Upper lobe of left lung (tissue), 6 donors: ENCODE measurements at regions not wholly inside any gene's neighbourhood (a gene's known extent, or its start where the extent isn't known, plus 50 kb on each side); places are given as distances from the start of the nearest gene placed in this dataset.

Experiments
- ATAC-seq, 2 donors: fragments of 200-7000 bp; cut with Tn5 transposase; one replicate each; pipeline ENCODE4 v1.9.1; 2022; ENCODE audit warnings: mild to moderate bottlenecking in 2 of 2, moderate library complexity in 2 of 2; ENCODE audit not compliant: low FRiP score in 2 of 2
- DNase-seq, 2 donors: peaks; one replicate each; pipeline ENCODE4 v3.0.0-alpha.2; 2019 to 2020
- H3K27ac ChIP-seq, 4 donors: fragments of 200-600 bp; sonication (generic); one replicate each; pipeline ENCODE4 v1.5.1; 2016 to 2019
- H3K27me3 ChIP-seq, 4 donors: fragments of 200-600 bp; sonication (generic); one replicate each; pipeline ENCODE4 v1.5.1; 2017 to 2019
- H3K36me3 ChIP-seq, 4 donors: fragments of 200-600 bp; sonication (generic); one replicate each; pipeline ENCODE4 v1.5.1; 2016 to 2019
- H3K4me1 ChIP-seq, 4 donors: fragments of 200-600 bp; sonication (generic); one replicate each; pipeline ENCODE4 v1.5.1; 2018 to 2019
- H3K4me3 ChIP-seq, 4 donors: fragments of 200-600 bp; sonication (generic); one replicate each; pipeline ENCODE4 v1.5.1; 2017 to 2019; ENCODE audit warnings: mild to moderate bottlenecking in 2 of 4, moderate library complexity in 1 of 4
- H3K9me3 ChIP-seq, 4 donors: fragments of 200-600 bp; sonication (generic); one replicate each; pipeline ENCODE4 v1.5.1; 2018 to 2019
- EP300 ChIP-seq, 4 donors: sonication (generic); formaldehyde crosslinking; IDR thresholded peaks; one replicate each; pipeline ENCODE4 v1.5.1; 2017; ENCODE audit warnings: antibody characterized with exemption in 4 of 4, control low read depth in 2 of 4
- POLR2A ChIP-seq, 4 donors: fragments of 450-650 bp; IDR thresholded peaks; one replicate each; pipeline ENCODE4 v1.5.1; 2016 to 2017; ENCODE audit warnings: antibody characterized with exemption in 4 of 4, mild to moderate bottlenecking in 2 of 4
- POLR2AphosphoS5 ChIP-seq, 2 donors: sonication (generic); formaldehyde crosslinking; IDR thresholded peaks; one replicate each; pipeline ENCODE4 v1.5.1; 2017; ENCODE audit warnings: antibody characterized with exemption in 2 of 2
- WGBS, 2 donors: methylation state at CpG; one replicate each; pipeline ENCODE4 v1.1.5; 2017 to 2018; 5-methylcytosine and 5-hydroxymethylcytosine counted together
- TF ChIP-seq, protein P1 (sequence below), 6 experiments: fragments of 450-650 bp in 4 of 6; fragments of 200-600 bp in 2 of 6; sonication (generic) in 2 of 6; IDR thresholded peaks; one replicate each; pipeline ENCODE4 v1.5.1; 2016 to 2019; ENCODE audit warnings: antibody characterized with exemption in 6 of 6
- donor health status: DM: no; HTN: no; CAD: no; lungs with moderate emphysema.
- donor health status: DM: no; HTN: yes; CAD: no; lungs with severe emphysema.

DNA sequence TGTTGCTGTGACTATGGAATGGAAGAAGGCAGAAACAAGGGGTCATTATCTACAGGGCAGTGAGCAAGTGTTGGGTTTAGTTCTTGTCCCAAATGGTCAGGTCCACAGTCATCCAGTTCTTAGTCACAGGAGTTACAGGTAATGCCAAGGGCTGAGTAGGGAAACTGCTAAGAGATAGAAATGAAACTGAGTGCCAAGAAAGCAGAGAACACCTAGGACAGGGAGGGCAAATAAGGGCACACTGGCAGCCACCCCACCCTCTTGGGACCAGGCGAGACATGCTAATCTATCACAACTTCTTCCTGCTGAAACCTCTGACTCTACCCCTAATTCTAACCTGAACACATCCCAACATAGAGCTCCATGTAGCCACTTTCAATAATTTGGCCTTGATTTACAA is 103.2 kb downstream of the KLF4 start:
- no peaks in the 10 kb centered on the region for H3K27me3 ChIP-seq
- H3K36me3 ChIP-seq: no peaks in the 10 kb centered on the region
- ATAC-seq (no peak), DNase-seq (peak in 1 of 2 donors; percentile 23)
- H3K4me1 ChIP-seq: peaks cover 9 to 31% (median 12%) of the 10 kb centered on the region in 4 donors
- no peak overlapping the region for H3K4me3 ChIP-seq
- H3K9me3 ChIP-seq: no peaks in the 10 kb centered on the region
- H3K27ac ChIP-seq: no peak overlapping the region
- 60 to 69% methylated on average over 1 of the region's 1 CpG for WGBS, 2 donors
- no peak for TF ChIP-seq EP300 (IDR thresholded peaks at IDR 0.05)
- TF ChIP-seq, protein P1, sequence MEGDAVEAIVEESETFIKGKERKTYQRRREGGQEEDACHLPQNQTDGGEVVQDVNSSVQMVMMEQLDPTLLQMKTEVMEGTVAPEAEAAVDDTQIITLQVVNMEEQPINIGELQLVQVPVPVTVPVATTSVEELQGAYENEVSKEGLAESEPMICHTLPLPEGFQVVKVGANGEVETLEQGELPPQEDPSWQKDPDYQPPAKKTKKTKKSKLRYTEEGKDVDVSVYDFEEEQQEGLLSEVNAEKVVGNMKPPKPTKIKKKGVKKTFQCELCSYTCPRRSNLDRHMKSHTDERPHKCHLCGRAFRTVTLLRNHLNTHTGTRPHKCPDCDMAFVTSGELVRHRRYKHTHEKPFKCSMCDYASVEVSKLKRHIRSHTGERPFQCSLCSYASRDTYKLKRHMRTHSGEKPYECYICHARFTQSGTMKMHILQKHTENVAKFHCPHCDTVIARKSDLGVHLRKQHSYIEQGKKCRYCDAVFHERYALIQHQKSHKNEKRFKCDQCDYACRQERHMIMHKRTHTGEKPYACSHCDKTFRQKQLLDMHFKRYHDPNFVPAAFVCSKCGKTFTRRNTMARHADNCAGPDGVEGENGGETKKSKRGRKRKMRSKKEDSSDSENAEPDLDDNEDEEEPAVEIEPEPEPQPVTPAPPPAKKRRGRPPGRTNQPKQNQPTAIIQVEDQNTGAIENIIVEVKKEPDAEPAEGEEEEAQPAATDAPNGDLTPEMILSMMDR (IDR thresholded peaks at IDR 0.05): no peak
- TF ChIP-seq POLR2A (IDR thresholded peaks at IDR 0.05): no peak
- TF ChIP-seq POLR2AphosphoS5 (IDR thresholded peaks at IDR 0.05): no peak
